K562 (cell line): ENCODE measurements at regions not wholly inside any gene's neighbourhood (a gene's known extent, or its start where the extent isn't known, plus 50 kb on each side); places are given as distances from the start of the nearest gene placed in this dataset.

ENCODE experiments used
- ATAC-seq: fragments of 200-7000 bp; cut with Tn5 transposase; 3 replicates; pipeline ENCODE4 v1.9.1; 2020; ENCODE audit warnings: moderate library complexity
- BruUV-seq: library from RNA; stranded (reverse); fragments of 400-500 nt; replicated peaks from 2 replicates; lab custom pipeline; 2021; lab: Mats Ljungman, UMichigan
- CTCF ChIA-PET: fragments of 300-600 bp; formaldehyde crosslinking; extraction: SDS; loops from one replicate; lab custom pipeline; 2021; ENCODE audit warnings: low intra/inter-chr PET ratio; lab: Yijun Ruan, JAX
- POLR2A ChIA-PET: fragments of 300-600, 350-650 bp; sonication (Branson Sonifier 250); formaldehyde crosslinking; extraction: SDS; loops from one replicate; lab custom pipeline; 2021; ENCODE audit warnings: antibody characterized with exemption, inconsistent platforms; lab: Yijun Ruan, JAX
- DNase-seq, 4 experiments: peaks; one replicate each; pipeline versions ENCODE4 v3.0.0 to v3.0.0-alpha.2; 2011 to 2018; ENCODE audit warnings: low spot score in 3 of 4, mixed read lengths in 3 of 4; ENCODE audit errors: extremely low read depth in 1 of 4
- FAIRE-seq: peaks from 2 replicates; lab custom pipeline; 2011; peaks lifted over from hg19 to GRCh38; lab: Jason Lieb, UNC
- H2AFZ ChIP-seq: 2 replicates; pipeline ENCODE4 v1.6.0; 2011; ENCODE audit warnings: low read depth, low read length, control low read depth, inconsistent platforms
- H3K27ac ChIP-seq: fragments of 200-600 bp; 3 replicates; pipeline ENCODE4 v1.8.0; 2011; ENCODE audit warnings: low read depth, mild to moderate bottlenecking, control low read depth, inconsistent platforms, low read length, moderate library complexity, mixed read lengths; ENCODE audit errors: extremely low read depth
- H3K27me3 ChIP-seq, 2 experiments: fragments of 300-600 bp in 1 of 2; 2 replicates in 1 of 2; 3 replicates in 1 of 2; pipeline versions ENCODE4 v1.6.0 to v1.8.0; 2011; ENCODE audit warnings: inconsistent platforms in 2 of 2, low read length in 2 of 2, mild to moderate bottlenecking in 1 of 2, mixed read lengths in 1 of 2, moderate library complexity in 1 of 2; ENCODE audit not compliant: control insufficient read depth in 2 of 2, insufficient read depth in 2 of 2
- H3K36me3 ChIP-seq: fragments of 300-600 bp; 3 replicates; pipeline ENCODE4 v1.8.0; 2011; ENCODE audit warnings: mild to moderate bottlenecking, low read length, inconsistent platforms; ENCODE audit not compliant: control insufficient read depth, insufficient read depth
- H3K4me1 ChIP-seq, 2 experiments: fragments of 200-600 bp in 1 of 2; replicated peaks in 1 of 2; 2 replicates in 1 of 2; 3 replicates in 1 of 2; pipeline versions ENCODE4 v1.5.1 to v1.8.0; 2011; ENCODE audit warnings: inconsistent platforms in 2 of 2, low read length in 2 of 2, mild to moderate bottlenecking in 1 of 2, mixed read lengths in 1 of 2, moderate library complexity in 1 of 2; ENCODE audit not compliant: control insufficient read depth in 2 of 2, insufficient read depth in 2 of 2
- H3K4me2 ChIP-seq: 2 replicates; pipeline ENCODE4 v1.6.1; 2011; ENCODE audit warnings: low read length, control low read depth, inconsistent platforms, mixed read lengths; ENCODE audit not compliant: insufficient read depth
- H3K4me3 ChIP-seq: fragments of 200-600 bp; sonication (generic), shearing (Covaris generic); 2 replicates; pipeline ENCODE4 v1.5.1; 2016; ENCODE audit warnings: control low read depth, inconsistent platforms
- H3K79me2 ChIP-seq: fragments of 200-600 bp; 3 replicates; pipeline ENCODE4 v1.8.0; 2011; ENCODE audit warnings: low read length, inconsistent platforms; ENCODE audit not compliant: control insufficient read depth, insufficient read depth
- H3K9ac ChIP-seq, 2 experiments: 2 replicates each; pipeline versions ENCODE4 v1.6.0 to v1.6.1; 2011; ENCODE audit warnings: low read depth in 2 of 2, low read length in 2 of 2, control low read depth in 1 of 2, inconsistent platforms in 1 of 2, mild to moderate bottlenecking in 1 of 2, mixed read lengths in 1 of 2; ENCODE audit not compliant: insufficient read depth in 1 of 2
- H3K9me1 ChIP-seq: one replicate; pipeline ENCODE4 v1.6.0; 2011; ENCODE audit warnings: inconsistent platforms, mild to moderate bottlenecking, low read length, moderate library complexity; ENCODE audit not compliant: control insufficient read depth, insufficient read depth
- H3K9me3 ChIP-seq: replicated peaks from 2 replicates; pipeline ENCODE4 v1.5.1; 2011; ENCODE audit warnings: low read depth, low read length, inconsistent platforms; ENCODE audit not compliant: control insufficient read depth, insufficient read depth
- H4K20me1 ChIP-seq: replicated peaks from 2 replicates; pipeline ENCODE4 v1.6.1; 2011; ENCODE audit warnings: low read length, inconsistent platforms, mixed read lengths; ENCODE audit not compliant: control insufficient read depth, insufficient read depth
- CHD4 ChIP-seq: fragments of 200-600 bp; sonication (generic); IDR thresholded peaks from 3 replicates; pipeline ENCODE4 v1.6.1; 2012; ENCODE audit warnings: low read depth, mild to moderate bottlenecking, mixed read lengths, low read length, inconsistent platforms; ENCODE audit not compliant: insufficient read depth, insufficient replicate concordance, poor library complexity, severe bottlenecking
- EP300 ChIP-seq: IDR thresholded peaks from 2 replicates; pipeline ENCODE4 v1.6.1; 2012; ENCODE audit warnings: low read length, improper control_type of control experiment
- HMGN3 ChIP-seq: IDR thresholded peaks from 2 replicates; pipeline ENCODE4 v1.6.1; 2011; ENCODE audit warnings: borderline replicate concordance, low read depth, mild to moderate bottlenecking, mixed read lengths, low read length; ENCODE audit not compliant: insufficient read length; ENCODE audit errors: extremely low read depth
- HNRNPLL ChIP-seq: fragments of 200-400 bp; formaldehyde crosslinking; IDR thresholded peaks from 2 replicates; pipeline ENCODE4 v1.6.1; 2017; ENCODE audit warnings: low read length, low read depth, mild to moderate bottlenecking; ENCODE audit not compliant: poor library complexity, severe bottlenecking
- MAZ ChIP-seq, 2 experiments: fragments of 450-650 bp in 1 of 2; sonication (generic) in 1 of 2; formaldehyde crosslinking; IDR thresholded peaks in 1 of 2; conservative IDR thresholded peaks in 1 of 2; 2 replicates each; pipeline versions ENCODE4 v1.4.0 to v1.5.0; 2020; ENCODE audit warnings: mild to moderate bottlenecking in 1 of 2, missing genetic modification reagents in 1 of 2
- MCM3 ChIP-seq: fragments of 450-650 bp; IDR thresholded peaks from 2 replicates; pipeline ENCODE4 v1.6.1; 2016
- MTA3 ChIP-seq: fragments of 450-650 bp; formaldehyde crosslinking; IDR thresholded peaks from 2 replicates; pipeline ENCODE4 v1.6.1; 2017; ENCODE audit warnings: mild to moderate bottlenecking, borderline replicate concordance
- POU5F1 ChIP-seq: fragments of 150-350 bp; IDR thresholded peaks from 2 replicates; pipeline ENCODE4 v1.6.1; 2014; ENCODE audit warnings: borderline replicate concordance, low read length, low read depth, mild to moderate bottlenecking; ENCODE audit not compliant: partially characterized antibody
- ZBTB7A ChIP-seq: IDR thresholded peaks from 2 replicates; pipeline ENCODE4 v1.6.1; 2011; ENCODE audit warnings: low read depth, mild to moderate bottlenecking, low read length, moderate library complexity, borderline replicate concordance; ENCODE audit not compliant: control insufficient read depth
- ZNF239 ChIP-seq: fragments of 250-450 bp; sonication (Bioruptor Pico); IDR thresholded peaks from 2 replicates; pipeline ENCODE4 v1.4.0; 2020; ENCODE audit warnings: mild to moderate bottlenecking
- WGBS: fragments of 100-300 bp; shearing (Covaris generic); methylation state at CpG from one replicate; pipeline ENCODE4 v1.1.6; 2016; ENCODE audit warnings: low coverage, mixed read lengths; ENCODE audit not compliant: insufficient coverage; ENCODE audit errors: missing lambda C conversion rate; 5-methylcytosine and 5-hydroxymethylcytosine counted together
- in situ Hi-C: fragments of 300-500 bp; cut with MboI; formaldehyde crosslinking; loops from 4 replicates; pipeline ENCODE4 v1.15.0; 2018; ENCODE audit warnings: inconsistent platforms, mixed read lengths
- intact Hi-C: fragments of 100-400 bp; cut with micrococcal nuclease; formaldehyde crosslinking; loops from 2 replicates; pipeline ENCODE4 v1.14.2; 2022
- TF ChIP-seq, protein P1 (sequence below): fragments of 450-650 bp; IDR thresholded peaks from 2 replicates; pipeline ENCODE4 v1.6.1; 2017; ENCODE audit warnings: antibody characterized with exemption, mild to moderate bottlenecking
- TF ChIP-seq, protein P2 (sequence below): sonication (generic); formaldehyde crosslinking; IDR thresholded peaks from 2 replicates; pipeline ENCODE4 v1.8.1; 2022; ENCODE audit warnings: missing genetic modification reagents
- TF ChIP-seq, protein P3 (sequence below): fragments of 450-650 bp; IDR thresholded peaks from 2 replicates; pipeline ENCODE4 v1.6.1; 2016

- TF ChIP-seq POU5F1 (no peak), ZBTB7A (no peak), MTA3 (no peak), HMGN3 (no peak)
- TF ChIP-seq, protein P1, sequence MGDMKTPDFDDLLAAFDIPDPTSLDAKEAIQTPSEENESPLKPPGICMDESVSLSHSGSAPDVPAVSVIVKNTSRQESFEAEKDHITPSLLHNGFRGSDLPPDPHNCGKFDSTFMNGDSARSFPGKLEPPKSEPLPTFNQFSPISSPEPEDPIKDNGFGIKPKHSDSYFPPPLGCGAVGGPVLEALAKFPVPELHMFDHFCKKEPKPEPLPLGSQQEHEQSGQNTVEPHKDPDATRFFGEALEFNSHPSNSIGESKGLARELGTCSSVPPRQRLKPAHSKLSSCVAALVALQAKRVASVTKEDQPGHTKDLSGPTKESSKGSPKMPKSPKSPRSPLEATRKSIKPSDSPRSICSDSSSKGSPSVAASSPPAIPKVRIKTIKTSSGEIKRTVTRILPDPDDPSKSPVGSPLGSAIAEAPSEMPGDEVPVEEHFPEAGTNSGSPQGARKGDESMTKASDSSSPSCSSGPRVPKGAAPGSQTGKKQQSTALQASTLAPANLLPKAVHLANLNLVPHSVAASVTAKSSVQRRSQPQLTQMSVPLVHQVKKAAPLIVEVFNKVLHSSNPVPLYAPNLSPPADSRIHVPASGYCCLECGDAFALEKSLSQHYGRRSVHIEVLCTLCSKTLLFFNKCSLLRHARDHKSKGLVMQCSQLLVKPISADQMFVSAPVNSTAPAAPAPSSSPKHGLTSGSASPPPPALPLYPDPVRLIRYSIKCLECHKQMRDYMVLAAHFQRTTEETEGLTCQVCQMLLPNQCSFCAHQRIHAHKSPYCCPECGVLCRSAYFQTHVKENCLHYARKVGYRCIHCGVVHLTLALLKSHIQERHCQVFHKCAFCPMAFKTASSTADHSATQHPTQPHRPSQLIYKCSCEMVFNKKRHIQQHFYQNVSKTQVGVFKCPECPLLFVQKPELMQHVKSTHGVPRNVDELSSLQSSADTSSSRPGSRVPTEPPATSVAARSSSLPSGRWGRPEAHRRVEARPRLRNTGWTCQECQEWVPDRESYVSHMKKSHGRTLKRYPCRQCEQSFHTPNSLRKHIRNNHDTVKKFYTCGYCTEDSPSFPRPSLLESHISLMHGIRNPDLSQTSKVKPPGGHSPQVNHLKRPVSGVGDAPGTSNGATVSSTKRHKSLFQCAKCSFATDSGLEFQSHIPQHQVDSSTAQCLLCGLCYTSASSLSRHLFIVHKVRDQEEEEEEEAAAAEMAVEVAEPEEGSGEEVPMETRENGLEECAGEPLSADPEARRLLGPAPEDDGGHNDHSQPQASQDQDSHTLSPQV = no peak
These were observed 81.6 kb downstream of the FOXD2 start (continued) for GRCh38 chr1:47519491-47519890.

DNA sequence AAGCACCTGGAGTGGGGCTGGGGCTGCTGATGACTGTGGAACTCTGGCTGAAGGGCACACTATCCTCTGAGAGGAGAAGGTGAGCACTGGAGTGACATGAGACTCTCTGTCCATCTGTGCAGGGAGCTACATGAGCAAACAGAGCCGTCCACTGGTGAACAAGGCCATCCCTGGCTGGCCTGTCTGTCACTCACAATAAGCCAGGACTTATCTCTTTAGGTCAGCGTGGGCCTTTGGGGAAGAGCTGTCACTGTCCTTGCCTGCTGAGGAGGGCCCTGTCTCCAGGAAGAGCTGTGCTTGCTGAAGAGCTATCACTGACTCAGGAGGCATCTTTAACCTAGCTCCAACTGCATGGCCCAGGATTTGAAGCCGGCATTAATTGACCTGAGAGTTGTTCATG is 82.1 kb downstream of the FOXD2 start:
- in situ Hi-C loops = no loop called here
- FAIRE-seq (no peak), DNase-seq (no peak), ATAC-seq (no peak; the same call in 2 of the 3 replicates)
- H3K9ac ChIP-seq = no peak overlapping the region
- H3K27me3 ChIP-seq = peaks cover 6 to 17% of the 10 kb centered on the region in 2 experiments; a peak in 4 of 5 replicates
- no peak overlapping the region for H3K4me3 ChIP-seq
- ChIA-PET CTCF (no interaction called here), POLR2A (interaction anchor here (0.9 kb wide), 1 partner anchor 39 kb away, joined by 4 read pairs; no protein-coding TSS in a partner anchor)
- no peak overlapping the region for H3K27ac ChIP-seq
- BruUV-seq = no TSS peak
- intact Hi-C loops = loop anchor here (5.0 kb wide), 1 partner anchor 88 kb away; no protein-coding TSS in a partner anchor
- H3K4me2 ChIP-seq = no peak overlapping the region
- WGBS = 1% methylated on average over 3 of the region's 3 CpGs
- no peaks in the 10 kb centered on the region for H3K9me3 ChIP-seq
- TF ChIP-seq HNRNPLL (peak; percentile 15), MAZ (CRISPR knock-in tag; conservative IDR thresholded peaks at IDR 0.05 in 1 of 2, IDR thresholded peaks at IDR 0.05 in 1 of 2) (no peak), CHD4 (no peak), ZNF239 (CRISPR knock-in tag) (no peak), EP300 (no peak), MCM3 (no peak)
- TF ChIP-seq, protein P2, sequence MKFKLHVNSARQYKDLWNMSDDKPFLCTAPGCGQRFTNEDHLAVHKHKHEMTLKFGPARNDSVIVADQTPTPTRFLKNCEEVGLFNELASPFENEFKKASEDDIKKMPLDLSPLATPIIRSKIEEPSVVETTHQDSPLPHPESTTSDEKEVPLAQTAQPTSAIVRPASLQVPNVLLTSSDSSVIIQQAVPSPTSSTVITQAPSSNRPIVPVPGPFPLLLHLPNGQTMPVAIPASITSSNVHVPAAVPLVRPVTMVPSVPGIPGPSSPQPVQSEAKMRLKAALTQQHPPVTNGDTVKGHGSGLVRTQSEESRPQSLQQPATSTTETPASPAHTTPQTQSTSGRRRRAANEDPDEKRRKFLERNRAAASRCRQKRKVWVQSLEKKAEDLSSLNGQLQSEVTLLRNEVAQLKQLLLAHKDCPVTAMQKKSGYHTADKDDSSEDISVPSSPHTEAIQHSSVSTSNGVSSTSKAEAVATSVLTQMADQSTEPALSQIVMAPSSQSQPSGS (CRISPR knock-in tag) = no peak
- TF ChIP-seq, protein P3, sequence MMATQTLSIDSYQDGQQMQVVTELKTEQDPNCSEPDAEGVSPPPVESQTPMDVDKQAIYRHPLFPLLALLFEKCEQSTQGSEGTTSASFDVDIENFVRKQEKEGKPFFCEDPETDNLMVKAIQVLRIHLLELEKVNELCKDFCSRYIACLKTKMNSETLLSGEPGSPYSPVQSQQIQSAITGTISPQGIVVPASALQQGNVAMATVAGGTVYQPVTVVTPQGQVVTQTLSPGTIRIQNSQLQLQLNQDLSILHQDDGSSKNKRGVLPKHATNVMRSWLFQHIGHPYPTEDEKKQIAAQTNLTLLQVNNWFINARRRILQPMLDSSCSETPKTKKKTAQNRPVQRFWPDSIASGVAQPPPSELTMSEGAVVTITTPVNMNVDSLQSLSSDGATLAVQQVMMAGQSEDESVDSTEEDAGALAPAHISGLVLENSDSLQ = peak; percentile 60; the same call in 1 of the 2 replicates
- no peaks in the 10 kb centered on the region for H3K79me2 ChIP-seq
- no peaks in the 10 kb centered on the region for H3K9me1 ChIP-seq
- peaks cover 3 to 9% of the 10 kb centered on the region in 2 experiments; a peak in 3 of 5 replicates for H3K4me1 ChIP-seq
- no peaks in the 10 kb centered on the region for H4K20me1 ChIP-seq
- H2AFZ ChIP-seq = no peak overlapping the region
- H3K36me3 ChIP-seq = no peaks in the 10 kb centered on the region
